ENCODE measurements at regions not wholly inside any gene's neighbourhood (a gene's known extent, or its start where the extent isn't known, plus 50 kb on each side); places are given as distances from the start of the nearest gene placed in this dataset.

DNA sequence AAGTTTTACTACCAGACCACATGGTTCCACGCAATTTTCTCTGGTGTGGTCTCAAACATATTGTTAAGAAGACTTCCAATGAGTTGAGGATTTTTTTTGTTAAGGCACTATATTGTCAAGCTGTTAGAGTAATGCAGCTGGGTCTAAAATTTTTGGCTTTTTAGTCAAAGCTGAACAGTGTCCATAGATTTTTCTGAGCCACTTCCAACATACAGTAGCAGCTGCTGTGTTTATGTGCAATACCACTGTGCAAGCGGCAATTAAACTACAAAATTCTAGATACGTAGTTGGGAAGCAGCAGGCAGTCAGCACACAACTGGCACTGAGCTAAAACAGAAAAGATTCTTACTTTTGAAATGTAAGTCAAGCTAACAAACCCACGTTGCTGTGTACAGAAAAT lies 1551.1 kb upstream of the AGA start:
- TF ChIP-seq, protein P1, sequence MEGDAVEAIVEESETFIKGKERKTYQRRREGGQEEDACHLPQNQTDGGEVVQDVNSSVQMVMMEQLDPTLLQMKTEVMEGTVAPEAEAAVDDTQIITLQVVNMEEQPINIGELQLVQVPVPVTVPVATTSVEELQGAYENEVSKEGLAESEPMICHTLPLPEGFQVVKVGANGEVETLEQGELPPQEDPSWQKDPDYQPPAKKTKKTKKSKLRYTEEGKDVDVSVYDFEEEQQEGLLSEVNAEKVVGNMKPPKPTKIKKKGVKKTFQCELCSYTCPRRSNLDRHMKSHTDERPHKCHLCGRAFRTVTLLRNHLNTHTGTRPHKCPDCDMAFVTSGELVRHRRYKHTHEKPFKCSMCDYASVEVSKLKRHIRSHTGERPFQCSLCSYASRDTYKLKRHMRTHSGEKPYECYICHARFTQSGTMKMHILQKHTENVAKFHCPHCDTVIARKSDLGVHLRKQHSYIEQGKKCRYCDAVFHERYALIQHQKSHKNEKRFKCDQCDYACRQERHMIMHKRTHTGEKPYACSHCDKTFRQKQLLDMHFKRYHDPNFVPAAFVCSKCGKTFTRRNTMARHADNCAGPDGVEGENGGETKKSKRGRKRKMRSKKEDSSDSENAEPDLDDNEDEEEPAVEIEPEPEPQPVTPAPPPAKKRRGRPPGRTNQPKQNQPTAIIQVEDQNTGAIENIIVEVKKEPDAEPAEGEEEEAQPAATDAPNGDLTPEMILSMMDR (IDR thresholded peaks at IDR 0.05) = no peak
- no peak for TF ChIP-seq POLR2A (IDR thresholded peaks at IDR 0.05)
